NCI-H524 (cell line): ENCODE measurements at regions not wholly inside any gene's neighbourhood (a gene's known extent, or its start where the extent isn't known, plus 50 kb on each side); places are given as distances from the start of the nearest gene placed in this dataset.
A peak's percentile ranks its signal among the peaks of the same experiment; 100 is the strongest.
"Not testable (repeated sequence)": the region's sequence is repeated elsewhere in the genome, so short reads cannot be mapped to it uniquely, and the experiment has no call there.

Experiments
- DNase-seq, 2 experiments: peaks; one replicate each; lab custom pipeline; 2025; lab: John Stamatoyannopoulos, UW

DNA sequence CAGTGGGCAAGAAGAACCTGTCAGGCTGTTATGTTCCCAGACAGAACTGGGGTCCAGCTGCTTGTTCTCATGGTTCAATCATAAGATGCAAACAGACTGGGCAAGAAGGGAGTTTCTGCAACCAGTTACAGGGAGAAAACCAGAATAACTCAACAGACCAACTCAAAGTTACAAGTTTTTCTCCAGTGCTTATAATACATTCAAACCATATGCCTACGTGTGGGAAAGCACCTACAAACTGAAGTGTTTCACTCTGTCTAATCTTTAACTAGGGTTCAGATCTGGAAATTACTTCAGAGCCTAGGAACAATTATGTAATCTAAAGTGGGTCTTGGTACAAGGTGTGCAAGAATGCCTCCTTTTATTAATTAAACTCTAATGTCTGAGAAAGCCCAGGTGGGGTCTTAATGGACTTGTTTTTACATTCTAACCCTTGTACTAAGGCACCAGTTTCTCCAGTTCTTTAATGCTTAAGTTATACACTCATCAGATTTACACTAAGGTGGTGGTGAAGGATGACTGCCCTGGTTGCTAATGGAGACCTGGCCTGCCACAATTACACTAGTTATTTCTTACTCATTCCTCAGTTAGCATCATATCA, 951.9 kb downstream of the TSN start:
- no peak for DNase-seq

DNA sequence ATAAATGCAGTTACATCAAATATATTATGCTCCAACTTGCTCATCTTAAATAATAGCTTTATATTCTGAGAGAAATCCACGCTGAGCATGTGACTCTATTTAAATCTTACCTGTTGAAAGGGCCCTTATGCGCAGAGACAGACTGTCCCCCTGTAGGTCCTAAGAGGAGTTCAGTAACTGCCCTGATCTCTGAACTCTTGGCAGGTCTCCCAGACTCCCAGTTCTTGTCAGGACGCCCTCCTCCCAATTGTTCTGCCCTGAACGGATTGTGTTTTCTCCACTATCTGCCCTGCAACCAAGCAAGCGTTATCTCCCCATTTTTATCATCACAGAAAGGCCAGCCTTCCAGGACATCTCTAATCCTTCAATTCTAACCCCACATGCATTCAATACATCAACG, 954.6 kb downstream of the TSN start:
- DNase-seq = no peak

GRCh38 chr2:122713800-122714199, 958.3 kb downstream of the TSN start:
- DNase-seq = no peak

GRCh38 chr2:122720822-122721221, 965.4 kb downstream of the TSN start:
- DNase-seq = not testable (repeated sequence)

- DNase-seq = no peak
Measured at GRCh38 chr2:122734766-122735424, 979.4 kb downstream of the TSN start.

DNA sequence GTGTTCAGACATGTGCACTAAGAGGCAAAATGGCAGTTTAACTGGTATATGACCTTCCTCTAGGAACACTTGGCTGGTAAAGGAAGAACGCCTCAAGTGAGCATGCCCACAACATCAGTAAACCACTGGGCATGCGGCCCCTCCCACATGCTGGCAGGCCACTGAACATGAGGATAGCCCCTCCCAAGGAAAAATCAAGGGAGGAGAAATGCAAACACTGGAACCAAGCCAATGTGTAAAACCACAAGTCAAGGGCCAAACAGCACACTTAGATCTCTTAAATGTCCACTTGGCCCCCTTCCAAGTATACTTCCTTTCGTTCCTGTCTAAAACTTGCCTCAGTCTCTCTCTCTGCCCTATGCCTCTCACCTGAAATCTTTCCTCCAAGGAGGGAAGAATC, 980.8 kb downstream of the TSN start:
- DNase-seq = no peak

GRCh38 chr2:122737429-122738077, 982.1 kb downstream of the TSN start:
- no peak for DNase-seq

DNA sequence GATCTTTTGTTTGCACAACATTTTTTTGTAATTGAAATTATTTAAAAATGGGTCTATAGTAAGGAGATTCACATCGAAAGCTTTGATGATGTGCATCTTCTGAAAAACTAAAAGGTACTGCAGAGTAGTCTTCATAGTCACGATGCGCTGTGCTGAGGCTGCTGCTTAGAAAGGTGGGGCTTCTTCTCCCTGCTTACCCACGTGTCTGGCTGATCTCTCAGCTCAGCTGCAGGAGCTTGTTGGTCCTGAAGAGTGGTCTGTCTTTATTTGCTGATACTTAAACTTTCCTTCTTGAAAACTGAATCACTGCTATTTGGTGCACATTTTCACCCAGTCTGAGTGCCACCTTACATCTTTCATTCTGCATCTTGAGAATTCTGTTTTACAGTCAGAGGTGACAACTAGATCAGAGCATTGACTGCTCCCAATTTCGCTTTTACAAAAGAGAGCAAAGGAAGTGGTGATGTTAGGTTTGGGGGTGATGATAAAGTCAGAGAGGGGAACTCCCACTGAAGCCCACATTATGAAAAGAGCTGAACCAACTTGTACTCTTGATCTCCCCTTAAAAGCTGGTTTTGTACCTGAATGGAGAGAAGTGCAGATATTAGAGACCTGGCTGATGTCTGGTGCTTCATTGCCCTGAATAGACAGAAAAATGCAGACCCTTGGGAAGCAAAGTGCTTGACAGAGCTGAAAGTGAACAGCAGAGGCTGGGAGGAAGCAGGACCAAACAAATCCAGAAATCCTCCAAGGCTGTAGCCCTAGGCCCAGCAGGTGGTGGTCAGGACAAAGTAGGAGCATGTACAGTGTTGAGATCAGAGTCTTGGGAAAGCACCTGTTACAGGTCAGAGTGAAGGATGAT, 984.5 kb downstream of the TSN start:
- DNase-seq = no peak

DNA sequence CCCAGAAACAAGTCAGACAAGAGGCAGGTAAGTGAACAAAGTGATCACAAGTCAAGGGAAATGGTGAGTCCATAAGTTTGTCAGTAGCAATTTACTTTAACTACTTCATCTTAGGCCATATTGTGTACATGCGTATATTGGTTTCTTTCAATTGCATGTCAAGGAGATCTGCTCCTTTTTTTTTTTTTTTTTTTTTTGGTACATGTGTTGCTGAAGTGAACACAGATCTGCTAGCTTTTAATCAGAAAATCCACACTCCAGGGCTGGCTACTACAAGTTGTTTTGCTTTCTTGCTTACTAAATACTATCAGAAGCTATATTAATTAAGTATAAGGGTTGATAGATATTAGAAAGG, 985.1 kb downstream of the TSN start:
- no peak for DNase-seq

DNA sequence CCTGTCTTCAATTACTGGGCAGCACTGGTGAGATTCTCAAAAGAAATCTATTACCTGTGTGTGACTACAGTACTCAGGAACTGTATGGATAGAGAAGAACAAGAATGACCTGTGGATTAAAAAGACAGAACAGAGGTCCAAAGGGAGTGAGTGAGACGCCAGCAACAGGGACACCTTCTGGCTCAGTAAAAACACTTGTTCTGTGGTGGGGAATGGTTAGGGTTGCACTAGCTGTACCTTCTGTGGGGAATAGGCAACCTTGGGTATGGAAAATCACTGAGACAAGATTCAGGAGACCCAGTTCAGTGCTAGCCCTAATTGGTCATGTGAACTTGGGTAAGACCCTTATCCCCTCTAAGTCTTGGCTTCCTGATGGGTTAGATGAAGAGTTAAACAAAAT, 986.0 kb downstream of the TSN start:
- DNase-seq = no peak

DNA sequence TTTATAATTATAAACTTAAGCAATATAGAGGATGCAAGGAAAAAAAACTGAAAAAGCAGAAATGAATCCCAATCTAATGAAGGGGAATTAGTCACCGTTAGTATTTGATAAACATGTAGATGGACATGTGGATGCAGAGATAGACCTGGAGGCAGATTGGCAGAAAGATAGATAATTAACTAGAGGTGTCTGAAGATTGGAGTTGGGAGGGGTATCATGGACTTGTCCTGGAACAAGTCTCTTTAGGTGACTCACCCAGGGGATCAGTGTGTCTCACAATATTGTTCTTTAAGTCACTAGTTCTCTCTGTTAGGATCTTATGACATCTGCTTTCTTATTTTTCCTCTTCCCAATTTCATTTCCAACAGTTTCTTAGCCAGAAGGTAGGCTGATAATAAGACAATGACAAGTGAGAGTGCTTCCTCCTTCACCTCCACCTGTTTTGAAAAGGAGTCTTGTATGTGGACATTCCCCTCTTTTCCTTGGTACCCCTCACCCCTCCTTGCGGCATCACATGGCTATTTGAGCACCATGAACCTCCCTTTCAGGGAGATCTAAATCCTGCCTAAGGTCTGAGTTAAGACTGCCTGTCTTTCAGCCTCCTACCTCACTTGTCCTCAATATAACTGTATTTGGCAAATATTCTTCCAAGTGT, 987.7 kb downstream of the TSN start:
- no peak for DNase-seq

DNA sequence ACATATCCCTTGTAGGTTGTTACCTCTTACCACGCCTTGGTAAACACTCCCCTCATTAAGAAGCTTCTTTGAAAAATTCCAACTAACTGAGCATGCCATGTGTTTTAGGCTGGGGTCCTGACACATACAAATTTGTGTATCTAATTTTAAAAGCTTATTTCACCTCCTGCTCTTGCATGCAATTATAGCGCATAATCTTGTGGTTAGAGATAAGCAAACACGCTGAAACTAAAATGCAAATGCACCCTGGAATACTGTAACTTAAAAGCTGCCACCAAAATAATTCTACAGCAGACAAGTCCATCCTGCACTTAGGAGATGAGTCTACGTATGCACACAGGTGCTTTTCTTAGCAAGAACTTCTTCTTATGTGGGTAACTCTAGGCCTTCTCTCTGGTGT, 990.2 kb downstream of the TSN start:
- DNase-seq = no peak

GRCh38 chr2:122747670-122748069, 992.2 kb downstream of the TSN start:
- no peak for DNase-seq

- DNase-seq = peak in 1 of 2 experiments; percentile 1
Measured at GRCh38 chr2:122748552-122749011, 993.1 kb downstream of the TSN start.

DNA sequence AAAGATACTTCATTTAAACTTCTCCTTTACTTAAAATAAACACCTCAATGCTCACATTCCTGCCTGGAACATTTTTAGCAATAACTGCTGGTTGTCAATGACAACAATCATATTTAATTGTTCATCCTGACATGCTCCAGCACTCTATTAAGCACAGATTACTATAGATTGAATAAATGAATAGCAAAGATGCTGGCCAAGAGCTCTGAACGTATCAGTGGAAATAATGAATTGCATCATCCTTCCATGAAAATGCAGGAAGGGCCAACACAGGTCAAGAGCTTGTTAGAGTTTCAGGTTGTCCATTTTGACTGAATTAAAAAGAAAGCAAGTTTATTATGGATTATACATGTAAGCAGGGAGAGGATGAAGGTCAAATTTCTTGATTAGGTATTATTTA, 994.0 kb downstream of the TSN start:
- DNase-seq = no peak

- no peak for DNase-seq
Measured at GRCh38 chr2:122750095-122750494, 994.6 kb downstream of the TSN start.

DNA sequence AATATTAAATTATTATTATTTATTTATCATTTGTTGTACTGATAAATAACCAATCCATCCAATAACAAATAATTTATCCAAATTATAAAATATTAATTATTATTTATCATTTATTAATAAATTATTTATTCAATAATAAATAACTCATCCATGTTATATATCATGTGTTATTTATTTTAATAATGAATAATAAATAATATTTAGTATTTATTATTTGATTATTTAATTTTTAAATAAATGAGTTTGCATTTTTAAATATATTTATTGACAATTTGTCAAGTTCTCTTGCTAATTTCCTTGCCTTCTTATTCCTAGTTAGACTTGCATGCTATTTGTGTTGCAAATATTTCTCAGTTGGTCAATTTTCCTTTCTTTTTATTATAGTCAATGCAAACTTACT, 995.4 kb downstream of the TSN start:
- DNase-seq = no peak

DNA sequence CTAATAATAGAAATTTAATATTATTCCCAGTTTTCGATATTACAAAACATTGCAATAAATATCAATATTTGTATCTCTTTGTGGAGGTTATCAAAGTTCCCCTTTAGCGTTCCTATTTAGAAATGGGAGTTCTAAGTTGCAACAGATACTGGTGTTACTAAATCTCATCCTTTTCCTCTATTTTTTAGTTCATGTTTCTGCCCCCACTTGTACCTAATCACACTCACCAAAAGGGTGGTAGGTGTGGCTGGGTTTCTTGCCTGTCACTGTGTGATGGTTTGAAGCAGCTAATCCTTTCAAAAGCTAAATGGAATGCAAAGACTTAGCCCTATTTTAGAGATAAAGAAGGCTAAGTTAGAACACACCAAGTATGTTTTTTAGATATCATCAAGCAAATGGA, 997.9 kb downstream of the TSN start:
- no peak for DNase-seq

GRCh38 chr2:122754561-122754960, 999.1 kb downstream of the TSN start:
- DNase-seq = no peak

DNA sequence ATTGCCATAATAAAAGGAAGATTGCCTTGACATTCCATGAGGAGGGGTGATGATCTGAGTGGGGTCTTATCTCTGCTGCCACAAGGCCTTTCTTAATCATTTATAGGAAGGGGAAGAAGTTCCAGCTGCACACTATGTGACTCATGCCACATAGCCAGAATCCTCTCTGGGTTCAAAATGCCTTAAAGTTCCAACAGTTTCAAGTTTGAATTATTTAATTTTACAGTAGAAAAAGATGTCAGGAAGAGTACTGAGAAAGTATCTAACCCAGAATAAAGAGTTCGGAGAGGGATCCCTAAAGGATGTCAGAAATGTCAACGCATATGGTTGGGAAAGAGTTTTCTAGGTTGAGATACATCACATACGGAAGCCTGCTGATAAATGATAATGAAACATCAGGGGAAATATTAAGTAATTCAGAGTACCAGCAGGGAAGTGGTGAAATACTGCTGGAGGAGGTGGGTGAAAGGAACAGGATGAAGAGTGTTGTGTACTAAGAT, 999.9 kb downstream of the TSN start:
- no peak for DNase-seq

- peak; percentile 69 to 83 for DNase-seq
Measured at GRCh38 chr2:122758967-122759366, 1003.5 kb downstream of the TSN start.

DNA sequence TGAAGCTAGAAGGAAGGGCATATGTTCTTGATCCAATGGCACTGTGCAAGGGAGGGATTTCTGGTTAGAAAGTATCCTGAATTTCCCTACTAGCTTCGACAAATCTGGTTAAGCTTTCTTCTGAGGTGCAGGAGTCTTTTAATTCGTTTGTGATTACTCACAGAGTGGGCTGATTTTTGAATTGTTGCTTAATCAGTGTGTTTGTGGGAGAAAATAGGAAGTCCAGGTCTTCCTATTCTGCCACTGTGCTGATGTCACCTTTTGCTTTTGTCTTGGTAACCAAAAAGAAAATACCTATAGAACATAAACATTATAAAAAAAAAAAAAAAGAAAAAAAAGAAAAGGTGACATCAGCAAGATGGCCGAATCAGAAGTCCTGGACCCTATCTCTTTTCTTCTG, 1008.6 kb downstream of the TSN start:
- no peak for DNase-seq
